Naive thymus-derived CD8-positive, alpha-beta T cell (primary cell): ENCODE measurements at regions not wholly inside any gene's neighbourhood (a gene's known extent, or its start where the extent isn't known, plus 50 kb on each side); places are given as distances from the start of the nearest gene placed in this dataset.
"Not testable (repeated sequence)": the region's sequence is repeated elsewhere in the genome, so short reads cannot be mapped to it uniquely, and the experiment has no call there.

Source experiments
- ATAC-seq, 2 donors: fragments of 150-1000 bp; cut with Tn5 transposase in 1 of 2; sonication (Bioruptor Pico), chemical (Tn5 transposase) in 1 of 2; 1 replicate in 1 of 2; 2 replicates in 1 of 2; pipeline ENCODE4 v1.10.0; 2021; ENCODE audit warnings: mild to moderate bottlenecking in 2 of 2, moderate library complexity in 2 of 2
- POLR2A ChIA-PET: fragments of 350-600 bp; sonication (Branson Sonifier 250); formaldehyde crosslinking; loops from one replicate; lab custom pipeline; 2021; ENCODE audit warnings: antibody characterized with exemption; lab: Charles Lee
- DNase-seq, 10 donors: peaks; one replicate each; pipeline versions ENCODE4 v3.0.0 to v3.0.0-alpha.2; 2020 to 2022
- H3K27ac Mint-ChIP-seq, 10 donors: one replicate each; pipeline ENCODE4 v1.8.0; 2020 to 2022; ENCODE audit warnings: mild to moderate bottlenecking in 10 of 10, mixed read lengths in 10 of 10, moderate library complexity in 4 of 10, inconsistent platforms in 1 of 10
- H3K27me3 Mint-ChIP-seq, 5 donors: one replicate each; pipeline ENCODE4 v1.8.0; 2021 to 2022; ENCODE audit warnings: mixed read lengths in 5 of 5
- H3K36me3 Mint-ChIP-seq, 3 donors: one replicate each; pipeline ENCODE4 v1.8.0; 2020 to 2022; ENCODE audit warnings: mixed read lengths in 3 of 3, mild to moderate bottlenecking in 2 of 3, inconsistent platforms in 1 of 3
- H3K4me1 Mint-ChIP-seq, 4 donors: one replicate each; pipeline ENCODE4 v1.8.0; 2021 to 2022; ENCODE audit warnings: mixed read lengths in 4 of 4
- H3K4me3 Mint-ChIP-seq, 10 donors: one replicate each; pipeline ENCODE4 v1.8.0; 2020 to 2022; ENCODE audit warnings: mild to moderate bottlenecking in 10 of 10, mixed read lengths in 10 of 10, moderate library complexity in 6 of 10, inconsistent platforms in 1 of 10
- H3K9me3 Mint-ChIP-seq, 9 donors: one replicate each; pipeline ENCODE4 v1.8.0; 2020 to 2022; ENCODE audit warnings: mixed read lengths in 9 of 9, mild to moderate bottlenecking in 3 of 9, inconsistent platforms in 1 of 9, moderate library complexity in 1 of 9

GRCh38 chr16:25601306-25601705 lies 90.5 kb upstream of the HS3ST4 start:
- H3K9me3 Mint-ChIP-seq, result peaks cover 0 to 13% (median 4%) of the 10 kb centered on the region in 9 donors
- H3K4me1 Mint-ChIP-seq, ATAC-seq, H3K27ac Mint-ChIP-seq, POLR2A ChIA-PET, DNase-seq, H3K36me3 Mint-ChIP-seq, H3K4me3 Mint-ChIP-seq: not testable (repeated sequence)
- H3K27me3 Mint-ChIP-seq, result peaks cover 0 to 12% (median 2%) of the 10 kb centered on the region in 5 donors

DNA sequence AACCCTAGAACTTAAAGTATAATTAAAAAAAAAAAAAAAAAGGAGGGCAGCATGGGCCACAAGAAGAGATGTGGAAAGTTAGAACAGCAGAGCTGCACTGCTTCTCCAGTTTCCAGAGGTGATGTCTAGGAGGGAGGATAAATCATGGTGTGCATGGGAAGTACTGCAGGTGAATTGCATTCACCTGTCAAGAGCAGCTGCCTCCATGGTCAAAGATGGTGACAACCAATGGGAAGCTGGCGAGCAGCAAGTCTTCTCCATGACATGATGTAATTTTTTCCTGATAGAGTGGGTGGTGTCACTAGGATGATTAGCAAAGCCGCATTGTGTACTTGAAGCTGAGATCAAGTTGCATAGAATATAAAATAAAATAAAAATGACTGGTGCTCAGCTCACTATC lies 95.6 kb upstream of the HS3ST4 start:
- DNase-seq (no peak), ATAC-seq (no peak)
- no peaks in the 10 kb centered on the region for H3K36me3 Mint-ChIP-seq
- H3K4me1 Mint-ChIP-seq, result peaks cover 0 to 2% (median 0%) of the 10 kb centered on the region in 4 donors
- no peak overlapping the region for H3K4me3 Mint-ChIP-seq
- peaks cover 0 to 9% (median 2%) of the 10 kb centered on the region in 5 donors for H3K27me3 Mint-ChIP-seq
- POLR2A ChIA-PET, result no interaction called here
- H3K9me3 Mint-ChIP-seq, result peaks cover 0 to 13% (median 2%) of the 10 kb centered on the region in 9 donors
- H3K27ac Mint-ChIP-seq, result no peak overlapping the region

GRCh38 chr16:25593260-25593659 lies 98.5 kb upstream of the HS3ST4 start:
- no peak overlapping the region for H3K4me3 Mint-ChIP-seq
- ATAC-seq (no peak), DNase-seq (no peak)
- H3K9me3 Mint-ChIP-seq, result peaks cover 0 to 4% (median 0%) of the 10 kb centered on the region in 9 donors
- H3K4me1 Mint-ChIP-seq, result peaks cover 0 to 2% (median 0%) of the 10 kb centered on the region in 4 donors
- H3K36me3 Mint-ChIP-seq, result no peaks in the 10 kb centered on the region
- H3K27ac Mint-ChIP-seq, result no peak overlapping the region
- POLR2A ChIA-PET, result no interaction called here
- H3K27me3 Mint-ChIP-seq, result peaks cover 2 to 33% (median 7%) of the 10 kb centered on the region in 5 donors

GRCh38 chr16:25587783-25588182 lies 104.0 kb upstream of the HS3ST4 start:
- H3K27me3 Mint-ChIP-seq, result peaks cover 2 to 35% (median 9%) of the 10 kb centered on the region in 5 donors
- H3K36me3 Mint-ChIP-seq, result no peaks in the 10 kb centered on the region
- POLR2A ChIA-PET, result no interaction called here
- H3K27ac Mint-ChIP-seq, result no peak overlapping the region
- no peaks in the 10 kb centered on the region for H3K4me1 Mint-ChIP-seq
- H3K4me3 Mint-ChIP-seq, result no peak overlapping the region
- no peak for ATAC-seq
- H3K9me3 Mint-ChIP-seq, result peaks cover 0 to 2% (median 0%) of the 10 kb centered on the region in 9 donors
- DNase-seq, result no peak

DNA sequence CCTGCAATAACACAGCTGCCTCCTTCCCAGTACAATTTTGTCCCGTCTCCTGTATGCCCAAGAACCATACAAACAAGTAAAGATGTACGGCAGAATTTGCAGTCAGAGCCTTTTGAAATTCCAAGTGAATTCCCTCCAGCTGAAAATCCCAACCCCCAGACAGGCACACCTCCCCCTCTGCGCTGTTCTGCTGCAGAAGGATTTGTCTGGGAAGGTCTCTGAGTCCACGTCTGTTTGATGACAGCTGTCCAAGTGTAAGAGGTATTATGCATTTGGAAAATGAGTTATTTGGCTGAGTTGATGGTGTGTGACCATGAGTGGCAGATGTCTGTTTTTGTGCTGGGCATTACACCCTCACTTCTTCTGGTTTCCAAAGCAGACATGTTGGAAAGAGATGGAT lies 104.9 kb upstream of the HS3ST4 start:
- no peaks in the 10 kb centered on the region for H3K36me3 Mint-ChIP-seq
- H3K9me3 Mint-ChIP-seq, result peaks cover 0 to 2% (median 0%) of the 10 kb centered on the region in 9 donors
- no peak overlapping the region for H3K4me3 Mint-ChIP-seq
- ATAC-seq (no peak), DNase-seq (no peak)
- H3K4me1 Mint-ChIP-seq, result no peaks in the 10 kb centered on the region
- peaks cover 2 to 35% (median 9%) of the 10 kb centered on the region in 5 donors for H3K27me3 Mint-ChIP-seq
- no peak overlapping the region for H3K27ac Mint-ChIP-seq
- POLR2A ChIA-PET, result no interaction called here

DNA sequence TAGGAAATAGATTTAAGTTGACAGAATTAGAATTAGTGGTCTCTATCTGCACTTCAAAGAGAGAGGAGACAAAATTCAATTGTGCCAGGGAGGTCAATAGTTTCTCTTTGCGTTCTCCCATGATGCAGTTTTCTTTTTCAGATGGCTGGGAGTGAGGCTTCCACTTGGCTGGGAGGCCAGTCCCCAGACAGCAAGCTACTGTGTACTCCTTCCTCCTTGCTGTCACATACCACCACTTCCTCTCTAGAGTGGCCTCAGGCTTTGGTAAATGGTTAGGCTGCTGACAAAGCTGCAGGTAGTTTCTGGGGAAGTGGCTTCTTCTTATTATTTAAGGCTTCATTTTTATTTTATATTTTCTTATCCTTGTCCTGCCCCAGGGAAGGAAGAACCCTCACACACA lies 106.2 kb upstream of the HS3ST4 start:
- DNase-seq, result no peak
- POLR2A ChIA-PET, result no interaction called here

GRCh38 chr16:25580041-25580440 lies 111.7 kb upstream of the HS3ST4 start:
- POLR2A ChIA-PET, result no interaction called here
- ATAC-seq (no peak), DNase-seq (no peak)
- no peaks in the 10 kb centered on the region for H3K9me3 Mint-ChIP-seq
- no peak overlapping the region for H3K27ac Mint-ChIP-seq
- no peak overlapping the region for H3K4me3 Mint-ChIP-seq
- peaks cover 0 to 2% (median 0%) of the 10 kb centered on the region in 4 donors for H3K4me1 Mint-ChIP-seq
- H3K27me3 Mint-ChIP-seq, result peaks cover 0 to 20% (median 6%) of the 10 kb centered on the region in 5 donors
- no peaks in the 10 kb centered on the region for H3K36me3 Mint-ChIP-seq

More for the DNA sequence above, 106.2 kb upstream of the HS3ST4 start:
- Mint-ChIP-seq H3K4me1 (no peaks in the 10 kb centered on the region), H3K36me3 (no peaks in the 10 kb centered on the region), H3K9me3 (peaks cover 0 to 2% (median 0%) of the 10 kb centered on the region in 9 donors), H3K4me3 (no peak overlapping the region), H3K27ac (no peak overlapping the region), H3K27me3 (peaks cover 1 to 25% (median 5%) of the 10 kb centered on the region in 5 donors)
- no peak for ATAC-seq

DNA sequence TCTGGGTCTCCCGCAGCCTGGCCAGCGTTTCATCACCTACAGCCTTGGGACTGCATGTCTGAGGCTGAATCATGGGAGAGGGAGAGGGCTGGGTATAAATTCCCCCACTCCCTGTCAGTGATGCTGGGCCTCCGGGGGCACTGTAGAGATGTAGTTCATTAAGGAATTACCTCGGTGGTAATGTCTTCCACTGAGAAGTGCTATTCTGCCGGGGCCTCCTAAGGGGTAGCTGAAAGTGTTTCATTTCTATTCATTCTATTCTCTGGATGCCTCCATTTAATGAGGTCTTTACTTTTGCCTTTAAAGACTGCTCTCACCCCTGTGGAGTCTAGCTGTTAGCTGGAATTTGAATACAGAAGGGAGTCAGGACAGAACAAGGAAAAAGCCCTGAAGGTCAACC lies 116.4 kb upstream of the HS3ST4 start:
- ATAC-seq (no peak), DNase-seq (no peak)
- no peak overlapping the region for H3K27ac Mint-ChIP-seq
- peaks cover 0 to 6% (median 0%) of the 10 kb centered on the region in 9 donors for H3K9me3 Mint-ChIP-seq
- peaks cover 0 to 22% (median 11%) of the 10 kb centered on the region in 5 donors for H3K27me3 Mint-ChIP-seq
- H3K36me3 Mint-ChIP-seq, result no peaks in the 10 kb centered on the region
- H3K4me1 Mint-ChIP-seq, result peaks cover 0 to 2% (median 0%) of the 10 kb centered on the region in 4 donors
- H3K4me3 Mint-ChIP-seq, result no peak overlapping the region
- POLR2A ChIA-PET, result no interaction called here

- no peaks in the 10 kb centered on the region for H3K4me1 Mint-ChIP-seq
- no peak overlapping the region for H3K4me3 Mint-ChIP-seq
- no peaks in the 10 kb centered on the region for H3K36me3 Mint-ChIP-seq
- ATAC-seq (no peak), DNase-seq (no peak)
- POLR2A ChIA-PET, result no interaction called here
- peaks cover 2 to 17% (median 11%) of the 10 kb centered on the region in 5 donors for H3K27me3 Mint-ChIP-seq
- H3K9me3 Mint-ChIP-seq, result peaks cover 0 to 6% (median 0%) of the 10 kb centered on the region in 9 donors
- no peak overlapping the region for H3K27ac Mint-ChIP-seq
Measured at GRCh38 chr16:25571712-25572111, 120.0 kb upstream of the HS3ST4 start.

- Mint-ChIP-seq H3K36me3 (no peaks in the 10 kb centered on the region), H3K9me3 (peaks cover 0 to 6% (median 0%) of the 10 kb centered on the region in 9 donors), H3K4me1 (no peaks in the 10 kb centered on the region), H3K4me3 (no peak overlapping the region), H3K27me3 (peaks cover 2 to 17% (median 10%) of the 10 kb centered on the region in 5 donors), H3K27ac (no peak overlapping the region)
- POLR2A ChIA-PET, result no interaction called here
- no peak for ATAC-seq
- no peak for DNase-seq
Measured at GRCh38 chr16:25570131-25570530, 121.6 kb upstream of the HS3ST4 start.

- H3K9me3 Mint-ChIP-seq, result peaks cover 0 to 6% (median 0%) of the 10 kb centered on the region in 9 donors
- H3K4me3 Mint-ChIP-seq, result no peak overlapping the region
- ATAC-seq (no peak), DNase-seq (no peak)
- POLR2A ChIA-PET, result no interaction called here
- H3K36me3 Mint-ChIP-seq, result no peaks in the 10 kb centered on the region
- H3K27me3 Mint-ChIP-seq, result peaks cover 2 to 17% (median 10%) of the 10 kb centered on the region in 5 donors
- H3K27ac Mint-ChIP-seq, result no peak overlapping the region
- H3K4me1 Mint-ChIP-seq, result no peaks in the 10 kb centered on the region
Measured at GRCh38 chr16:25568991-25569390, 122.8 kb upstream of the HS3ST4 start.

- Mint-ChIP-seq H3K27ac (no peak overlapping the region), H3K4me1 (no peaks in the 10 kb centered on the region)
Measured at GRCh38 chr16:25566183-25566582, 125.6 kb upstream of the HS3ST4 start.

DNA sequence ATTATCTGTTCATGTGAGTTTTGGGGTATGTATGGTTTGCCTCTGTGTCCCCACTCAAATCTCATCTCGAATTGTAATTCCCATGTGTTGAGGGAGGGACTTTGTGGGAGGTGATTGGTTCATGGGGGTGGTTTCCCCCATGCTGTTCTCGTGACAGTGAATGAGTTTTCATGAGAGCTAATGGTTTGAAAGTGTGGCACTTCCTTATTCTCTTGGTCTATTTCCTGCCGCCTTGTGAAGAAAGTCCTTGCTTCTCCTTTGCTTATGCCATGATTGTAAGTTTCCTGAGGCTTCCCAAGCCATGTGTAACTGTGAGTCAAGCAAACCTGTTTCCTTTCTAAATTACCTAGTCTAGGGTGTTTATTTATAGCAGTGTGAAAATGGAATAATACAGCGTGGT lies 128.1 kb upstream of the HS3ST4 start:
- POLR2A ChIA-PET, result no interaction called here
- ATAC-seq, result no peak
- H3K4me1 Mint-ChIP-seq, result no peaks in the 10 kb centered on the region
- H3K9me3 Mint-ChIP-seq, result peaks cover 7 to 29% (median 15%) of the 10 kb centered on the region in 9 donors
- no peak overlapping the region for H3K27ac Mint-ChIP-seq
- no peak for DNase-seq
- H3K27me3 Mint-ChIP-seq, result peaks cover 0 to 1% (median 0%) of the 10 kb centered on the region in 5 donors
- H3K4me3 Mint-ChIP-seq, result no peak overlapping the region
- peaks cover 0 to 6% (median 0%) of the 10 kb centered on the region in 3 donors for H3K36me3 Mint-ChIP-seq

More at GRCh38 chr16:25566183-25566582, 125.6 kb upstream of the HS3ST4 start:
- Mint-ChIP-seq H3K9me3 (peaks cover 0 to 9% (median 3%) of the 10 kb centered on the region in 9 donors), H3K4me3 (no peak overlapping the region), H3K27me3 (peaks cover 2 to 17% (median 8%) of the 10 kb centered on the region in 5 donors), H3K36me3 (no peaks in the 10 kb centered on the region)
- ATAC-seq (no peak), DNase-seq (no peak)
- POLR2A ChIA-PET, result no interaction called here

DNA sequence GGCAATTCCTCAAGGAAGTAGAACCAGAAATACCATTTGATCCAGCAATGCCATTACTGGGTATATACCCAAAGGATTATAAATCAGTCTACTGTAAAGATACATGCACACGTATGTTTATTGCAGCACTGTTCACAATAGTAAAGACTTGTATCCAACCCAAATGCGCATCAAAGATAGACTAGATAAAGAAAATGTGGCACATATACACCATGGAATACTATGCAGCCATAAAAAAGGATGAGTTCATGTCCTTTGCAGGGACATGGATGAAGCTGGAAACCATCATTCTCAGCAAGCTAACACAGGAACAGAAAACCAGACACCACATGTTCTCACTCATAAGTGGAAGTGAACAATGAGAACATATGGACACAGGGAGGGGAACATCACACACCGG lies 130.0 kb upstream of the HS3ST4 start:
- H3K4me3 Mint-ChIP-seq, ATAC-seq, H3K4me1 Mint-ChIP-seq, H3K27ac Mint-ChIP-seq, DNase-seq, POLR2A ChIA-PET: not testable (repeated sequence)
- H3K36me3 Mint-ChIP-seq, result peaks cover 0 to 11% (median 0%) of the 10 kb centered on the region in 3 donors
- H3K27me3 Mint-ChIP-seq, result peaks cover 0 to 13% (median 0%) of the 10 kb centered on the region in 5 donors
- peaks cover 7 to 39% (median 22%) of the 10 kb centered on the region in 9 donors for H3K9me3 Mint-ChIP-seq
